ENCODE measurements at regions not wholly inside any gene's neighbourhood (a gene's known extent, or its start where the extent isn't known, plus 50 kb on each side); places are given as distances from the start of the nearest gene placed in this dataset.
"Not testable (repeated sequence)": the region's sequence is repeated elsewhere in the genome, so short reads cannot be mapped to it uniquely, and the experiment has no call there.

DNA sequence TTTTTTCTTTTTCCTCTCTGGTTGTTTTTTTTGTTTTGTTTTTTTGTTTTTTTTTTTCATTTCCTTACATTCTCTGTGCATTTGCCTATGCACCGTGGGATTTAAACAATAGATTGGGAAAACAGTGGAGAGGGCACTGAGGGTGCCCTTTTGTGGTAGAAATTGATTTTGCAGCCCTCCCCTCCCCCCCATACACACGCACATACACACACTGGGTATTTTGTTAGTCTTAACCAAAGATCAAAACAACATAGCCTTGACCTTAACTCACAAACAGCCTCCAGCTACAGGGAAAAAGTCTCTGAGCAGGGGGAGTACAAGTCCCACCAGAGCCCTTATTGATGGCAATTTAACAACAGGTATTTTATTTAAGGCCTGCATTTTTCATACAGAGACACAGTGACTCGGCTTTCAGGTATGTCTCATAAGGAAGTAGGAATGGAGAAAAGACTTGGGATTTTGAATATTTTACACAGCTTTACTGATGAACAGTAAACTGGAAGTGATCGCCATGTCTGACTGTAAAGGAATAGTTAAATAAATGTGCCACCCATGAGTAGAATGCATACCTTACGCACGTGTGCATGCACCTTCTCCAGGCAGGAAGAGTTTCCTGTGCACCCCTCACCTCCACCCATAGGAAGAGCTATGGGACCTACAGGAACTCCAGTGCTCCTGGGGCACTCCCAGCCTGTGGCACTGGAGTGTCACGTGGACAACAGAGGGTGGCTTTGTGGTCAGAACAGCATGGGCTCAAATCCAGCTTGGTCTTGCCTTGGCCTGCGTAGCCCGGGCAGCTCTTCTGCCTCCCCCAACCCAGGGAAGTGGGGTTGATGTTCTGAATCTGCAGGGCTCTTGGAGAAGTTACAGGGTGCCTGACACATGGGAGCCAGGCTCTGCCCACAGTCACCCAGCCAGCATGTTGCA, 266.4 kb downstream of the ANAPC1 start:
- intact Hi-C loops (cut with DNase I, micrococcal nuclease): no loop called here
- H3K27ac Mint-ChIP-seq: no peak overlapping the region
- no peaks in the 10 kb centered on the region for H3K9me3 Mint-ChIP-seq (ENCODE audit: low read depth)
- ATAC-seq (no peak), DNase-seq (no peak)
- no peaks in the 10 kb centered on the region for H3K4me1 Mint-ChIP-seq
- ChIA-PET POLR2A (no interaction called here), CTCF (no interaction called here)
- H3K4me3 Mint-ChIP-seq: no peak overlapping the region
- peaks cover 8% of the 10 kb centered on the region for H3K27me3 Mint-ChIP-seq
- no peaks in the 10 kb centered on the region for H3K36me3 Mint-ChIP-seq (ENCODE audit: low read depth)

GRCh38 chr2:111618226-111618977, 265.6 kb downstream of the ANAPC1 start:
- H3K27me3 Mint-ChIP-seq: peaks cover 8% of the 10 kb centered on the region
- no peak overlapping the region for H3K4me3 Mint-ChIP-seq
- ATAC-seq: no peak
- no peak overlapping the region for H3K27ac Mint-ChIP-seq
- no peaks in the 10 kb centered on the region for H3K9me3 Mint-ChIP-seq (ENCODE audit: low read depth)
- POLR2A ChIA-PET: no interaction called here
- intact Hi-C loops (cut with DNase I, micrococcal nuclease): no loop called here
- no peaks in the 10 kb centered on the region for H3K36me3 Mint-ChIP-seq (ENCODE audit: low read depth)
- DNase-seq: no peak
- CTCF ChIA-PET: interaction anchor here (0.7 kb wide), 2 partner anchors 24 to 80 kb away, joined by 3 read pairs; no protein-coding TSS in a partner anchor
- H3K4me1 Mint-ChIP-seq: no peaks in the 10 kb centered on the region

GRCh38 chr2:111618978-111619902, 264.8 kb downstream of the ANAPC1 start:
- DNase-seq (no peak), ATAC-seq (no peak)
- ChIA-PET POLR2A (no interaction called here), CTCF (interaction anchor here (0.7 kb wide), 3 partner anchors 24 to 79 kb away, joined by 3 read pairs; no protein-coding TSS in a partner anchor)
- Mint-ChIP-seq H3K27me3 (peaks cover 11% of the 10 kb centered on the region), H3K4me1 (no peaks in the 10 kb centered on the region), H3K36me3 (ENCODE audit: low read depth) (no peaks in the 10 kb centered on the region), H3K9me3 (ENCODE audit: low read depth) (no peaks in the 10 kb centered on the region), H3K27ac (no peak overlapping the region), H3K4me3 (no peak overlapping the region)
- intact Hi-C loops (cut with DNase I, micrococcal nuclease): no loop called here

DNA sequence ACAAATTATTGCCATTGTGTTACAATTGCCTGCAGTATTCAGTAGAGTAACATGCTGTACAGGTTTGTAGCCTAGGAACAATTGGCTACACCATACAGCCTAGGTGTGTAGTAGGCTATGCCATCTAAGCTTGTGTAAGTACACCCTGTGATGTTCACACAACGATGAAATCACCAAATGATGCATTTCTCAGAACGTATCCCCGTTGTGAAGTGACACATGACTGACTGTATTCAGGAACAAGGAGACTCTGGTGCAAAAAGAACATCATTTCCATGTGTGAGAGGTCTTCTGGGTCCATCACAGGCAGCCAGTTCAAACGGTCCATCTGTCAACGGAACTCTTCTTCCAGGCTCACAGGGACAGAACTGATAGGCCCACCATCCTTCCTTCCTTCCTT, 263.7 kb downstream of the ANAPC1 start:
- H3K27ac Mint-ChIP-seq: no peak overlapping the region
- ChIA-PET CTCF (no interaction called here), POLR2A (no interaction called here)
- no peak overlapping the region for H3K4me3 Mint-ChIP-seq
- DNase-seq (no peak), ATAC-seq (no peak)
- no peaks in the 10 kb centered on the region for H3K36me3 Mint-ChIP-seq (ENCODE audit: low read depth)
- H3K9me3 Mint-ChIP-seq (ENCODE audit: low read depth): no peaks in the 10 kb centered on the region
- H3K4me1 Mint-ChIP-seq: peaks cover 7% of the 10 kb centered on the region
- peaks cover 11% of the 10 kb centered on the region for H3K27me3 Mint-ChIP-seq
- intact Hi-C loops (cut with DNase I, micrococcal nuclease): loop anchor here in 1 of 2 experiments (5.0 kb wide), 1 partner anchor 82 kb away; no protein-coding TSS in a partner anchor

DNA sequence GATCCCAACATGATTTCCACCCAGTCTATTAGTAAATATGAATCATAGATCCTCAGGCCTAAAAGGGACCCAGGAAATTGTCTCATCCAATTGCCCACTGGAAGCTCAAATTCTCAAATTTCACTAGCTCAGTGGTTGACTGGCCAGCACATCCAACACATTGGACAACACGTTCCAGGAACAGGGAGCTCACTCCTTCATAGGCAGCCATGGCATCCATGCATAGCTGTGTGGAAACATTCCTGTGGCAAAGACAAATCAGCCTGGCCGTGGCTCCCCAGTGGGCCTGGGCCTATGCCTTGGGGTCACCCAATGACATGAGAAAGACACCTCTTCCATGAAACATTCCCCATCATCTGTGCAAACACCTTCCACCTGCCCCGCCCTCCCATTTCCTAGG, 261.1 kb downstream of the ANAPC1 start:
- Mint-ChIP-seq H3K36me3 (ENCODE audit: low read depth) (peaks cover 6% of the 10 kb centered on the region), H3K27ac (no peak overlapping the region), H3K9me3 (ENCODE audit: low read depth) (peaks cover 8% of the 10 kb centered on the region), H3K4me1 (peaks cover 23% of the 10 kb centered on the region), H3K4me3 (no peak overlapping the region), H3K27me3 (peaks cover 7% of the 10 kb centered on the region)
- intact Hi-C loops (cut with DNase I, micrococcal nuclease): loop anchor here in 1 of 2 experiments (5.0 kb wide), 1 partner anchor 79 kb away; no protein-coding TSS in a partner anchor
- ATAC-seq (no peak), DNase-seq (no peak)
- ChIA-PET CTCF (no interaction called here), POLR2A (no interaction called here)

GRCh38 chr2:111623380-111623779, 260.6 kb downstream of the ANAPC1 start:
- Mint-ChIP-seq H3K36me3 (ENCODE audit: low read depth) (peaks cover 9% of the 10 kb centered on the region), H3K9me3 (ENCODE audit: low read depth) (peaks cover 12% of the 10 kb centered on the region), H3K4me3 (no peak overlapping the region), H3K27me3 (peaks cover 7% of the 10 kb centered on the region), H3K4me1 (peaks cover 23% of the 10 kb centered on the region), H3K27ac (no peak overlapping the region)
- no peak for ATAC-seq
- ChIA-PET CTCF (no interaction called here), POLR2A (no interaction called here)
- DNase-seq: no peak
- intact Hi-C loops (cut with DNase I, micrococcal nuclease): loop anchor here in 1 of 2 experiments (5.0 kb wide), 1 partner anchor 79 kb away; no protein-coding TSS in a partner anchor

- no peak overlapping the region for H3K27ac Mint-ChIP-seq
- H3K4me1 Mint-ChIP-seq: peaks cover 23% of the 10 kb centered on the region
- POLR2A ChIA-PET: no interaction called here
- ATAC-seq (no peak), DNase-seq (no peak)
- H3K4me3 Mint-ChIP-seq: no peak overlapping the region
- H3K9me3 Mint-ChIP-seq (ENCODE audit: low read depth): peaks cover 19% of the 10 kb centered on the region
- H3K27me3 Mint-ChIP-seq: peaks cover 5% of the 10 kb centered on the region
- H3K36me3 Mint-ChIP-seq (ENCODE audit: low read depth): peaks cover 9% of the 10 kb centered on the region
- CTCF ChIA-PET: interaction anchor here (0.7 to 1.1 kb wide), 2 partner anchors 36 to 765 kb away, joined by 3 read pairs; no protein-coding TSS in a partner anchor
- intact Hi-C loops (cut with DNase I, micrococcal nuclease): loop anchor here (1.0 to 5.0 kb wide), 3 partner anchors 9 to 78 kb away; no protein-coding TSS in a partner anchor
These were observed 259.4 kb downstream of the ANAPC1 start for GRCh38 chr2:111624411-111625156.

DNA sequence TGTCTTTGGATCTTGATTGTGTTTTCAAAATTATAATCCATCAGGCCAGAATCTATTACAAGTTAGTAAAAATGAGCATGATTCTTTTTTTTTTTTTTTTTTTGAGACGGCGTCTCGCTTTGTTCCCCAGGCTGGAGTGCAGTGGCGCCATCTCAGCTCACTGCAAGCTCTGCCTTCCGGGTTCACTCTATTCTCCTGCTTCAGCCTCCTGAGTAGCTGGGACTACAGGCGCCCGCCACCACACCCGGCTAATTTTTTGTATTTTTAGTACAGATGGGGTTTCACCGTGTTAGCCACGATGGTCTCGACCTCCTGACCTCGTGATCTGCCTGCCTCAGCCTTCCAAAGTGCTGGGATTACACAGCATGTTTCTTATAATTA, 258.8 kb downstream of the ANAPC1 start:
- H3K27me3 Mint-ChIP-seq, ATAC-seq, DNase-seq, H3K4me3 Mint-ChIP-seq, POLR2A ChIA-PET, H3K27ac Mint-ChIP-seq: not testable (repeated sequence)
- intact Hi-C loops (cut with DNase I, micrococcal nuclease): loop anchor here in 1 of 2 experiments (5.0 kb wide), 1 partner anchor 37 kb away; no protein-coding TSS in a partner anchor
- peaks cover 12% of the 10 kb centered on the region for H3K36me3 Mint-ChIP-seq (ENCODE audit: low read depth)
- CTCF ChIA-PET: interaction anchor here (0.7 to 1.1 kb wide), 2 partner anchors 35 to 766 kb away, joined by 3 read pairs; no protein-coding TSS in a partner anchor
- H3K4me1 Mint-ChIP-seq: peaks cover 23% of the 10 kb centered on the region
- peaks cover 22% of the 10 kb centered on the region for H3K9me3 Mint-ChIP-seq (ENCODE audit: low read depth)

DNA sequence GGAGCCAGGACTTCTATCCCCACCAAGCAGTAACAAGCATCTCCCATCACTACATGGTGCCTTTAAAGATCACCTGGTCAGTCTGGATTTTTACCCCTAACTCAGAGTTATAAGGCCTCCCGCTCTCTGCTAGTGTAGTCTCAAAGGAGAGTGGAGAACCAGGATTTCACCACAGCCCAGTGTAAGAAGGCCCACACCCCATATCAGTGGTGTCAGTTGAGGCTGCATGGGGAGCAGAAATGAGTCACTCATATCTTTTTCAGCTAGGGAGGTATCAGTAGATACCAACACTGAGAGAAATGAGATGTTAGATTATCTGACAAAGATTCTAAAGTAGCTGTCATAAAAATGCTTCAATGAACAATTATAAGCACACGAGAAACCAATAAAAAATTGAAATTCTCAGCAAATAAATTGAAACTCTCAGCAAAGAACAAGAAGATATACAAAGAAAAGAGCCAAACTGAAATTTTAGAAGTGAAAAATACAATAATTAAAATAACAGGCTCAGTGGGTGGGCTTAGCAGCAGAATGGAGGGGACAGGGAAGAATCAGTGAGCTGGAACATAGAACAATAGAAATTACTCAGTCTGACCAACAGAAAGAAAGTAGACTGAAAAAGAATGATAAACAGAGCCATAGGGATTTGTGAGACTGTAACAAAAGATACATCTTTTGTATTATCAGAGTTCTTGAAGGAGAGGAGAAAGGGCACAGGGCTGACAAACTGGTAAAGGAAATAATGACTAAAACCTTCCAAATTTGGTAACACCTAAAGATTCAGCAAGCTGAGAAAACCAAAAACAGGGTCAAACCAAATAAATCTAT, 257.7 kb downstream of the ANAPC1 start:
- peaks cover 4% of the 10 kb centered on the region for H3K27me3 Mint-ChIP-seq
- peak overlapping the region; percentile 21 for H3K27ac Mint-ChIP-seq
- H3K4me1 Mint-ChIP-seq: peaks cover 23% of the 10 kb centered on the region
- intact Hi-C loops (cut with DNase I, micrococcal nuclease): loop anchor here in 1 of 2 experiments (5.0 kb wide), 1 partner anchor 36 kb away; no protein-coding TSS in a partner anchor
- DNase-seq (no peak), ATAC-seq (peak; percentile 89)
- CTCF ChIA-PET: no interaction called here
- H3K36me3 Mint-ChIP-seq (ENCODE audit: low read depth): peaks cover 13% of the 10 kb centered on the region
- POLR2A ChIA-PET: no interaction called here
- peaks cover 28% of the 10 kb centered on the region for H3K9me3 Mint-ChIP-seq (ENCODE audit: low read depth)
- no peak overlapping the region for H3K4me3 Mint-ChIP-seq

DNA sequence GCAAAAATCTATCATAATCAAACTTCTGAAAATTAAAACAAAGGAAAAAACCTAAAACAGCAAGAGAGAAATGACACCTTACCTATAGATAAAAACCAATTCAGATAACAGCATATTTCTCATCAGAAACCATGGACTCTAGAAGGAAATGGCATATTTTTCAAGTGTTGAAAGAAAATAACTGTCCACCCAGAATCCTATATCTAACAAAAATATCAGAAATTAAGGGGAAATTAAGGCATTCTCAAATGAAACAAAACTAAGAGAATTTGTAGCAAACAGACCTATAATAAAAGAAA, 257.2 kb downstream of the ANAPC1 start:
- Mint-ChIP-seq H3K27me3 (peaks cover 7% of the 10 kb centered on the region), H3K4me3 (no peak overlapping the region), H3K36me3 (ENCODE audit: low read depth) (peaks cover 13% of the 10 kb centered on the region), H3K27ac (no peak overlapping the region), H3K4me1 (peaks cover 23% of the 10 kb centered on the region), H3K9me3 (ENCODE audit: low read depth) (peaks cover 30% of the 10 kb centered on the region)
- CTCF ChIA-PET: no interaction called here
- ATAC-seq: peak; percentile 16
- DNase-seq: no peak
- intact Hi-C loops (cut with DNase I, micrococcal nuclease): loop anchor here in 1 of 2 experiments (5.0 kb wide), 1 partner anchor 35 kb away; no protein-coding TSS in a partner anchor
- POLR2A ChIA-PET: no interaction called here

Measured in activated CD4-positive, alpha-beta T cell treated with anti-CD3 and anti-CD28 coated beads for 36 hours (primary cell).